K562 (cell line): ENCODE measurements at regions not wholly inside any gene's neighbourhood (a gene's known extent, or its start where the extent isn't known, plus 50 kb on each side); places are given as distances from the start of the nearest gene placed in this dataset.

Experiments used
- ATAC-seq: fragments of 200-7000 bp; cut with Tn5 transposase; 3 replicates; pipeline ENCODE4 v1.9.1; 2020; ENCODE audit warnings: moderate library complexity
- BruUV-seq: library from RNA; stranded (reverse); fragments of 400-500 nt; replicated peaks from 2 replicates; lab custom pipeline; 2021; lab: Mats Ljungman, UMichigan
- CTCF ChIA-PET: fragments of 300-600 bp; formaldehyde crosslinking; extraction: SDS; loops from one replicate; lab custom pipeline; 2021; ENCODE audit warnings: low intra/inter-chr PET ratio; lab: Yijun Ruan, JAX
- POLR2A ChIA-PET: fragments of 300-600, 350-650 bp; sonication (Branson Sonifier 250); formaldehyde crosslinking; extraction: SDS; loops from one replicate; lab custom pipeline; 2021; ENCODE audit warnings: antibody characterized with exemption, inconsistent platforms; lab: Yijun Ruan, JAX
- DNase-seq, 4 experiments: peaks; one replicate each; pipeline versions ENCODE4 v3.0.0 to v3.0.0-alpha.2; 2011 to 2018; ENCODE audit warnings: low spot score in 3 of 4, mixed read lengths in 3 of 4; ENCODE audit errors: extremely low read depth in 1 of 4
- FAIRE-seq: peaks from 2 replicates; lab custom pipeline; 2011; peaks lifted over from hg19 to GRCh38; lab: Jason Lieb, UNC
- H2AFZ ChIP-seq: 2 replicates; pipeline ENCODE4 v1.6.0; 2011; ENCODE audit warnings: low read depth, low read length, control low read depth, inconsistent platforms
- H3K27ac ChIP-seq: fragments of 200-600 bp; 3 replicates; pipeline ENCODE4 v1.8.0; 2011; ENCODE audit warnings: low read depth, mild to moderate bottlenecking, control low read depth, inconsistent platforms, low read length, moderate library complexity, mixed read lengths; ENCODE audit errors: extremely low read depth
- H3K27me3 ChIP-seq, 2 experiments: fragments of 300-600 bp in 1 of 2; 2 replicates in 1 of 2; 3 replicates in 1 of 2; pipeline versions ENCODE4 v1.6.0 to v1.8.0; 2011; ENCODE audit warnings: inconsistent platforms in 2 of 2, low read length in 2 of 2, mild to moderate bottlenecking in 1 of 2, mixed read lengths in 1 of 2, moderate library complexity in 1 of 2; ENCODE audit not compliant: control insufficient read depth in 2 of 2, insufficient read depth in 2 of 2
- H3K36me3 ChIP-seq: fragments of 300-600 bp; 3 replicates; pipeline ENCODE4 v1.8.0; 2011; ENCODE audit warnings: mild to moderate bottlenecking, low read length, inconsistent platforms; ENCODE audit not compliant: control insufficient read depth, insufficient read depth
- H3K4me1 ChIP-seq, 2 experiments: fragments of 200-600 bp in 1 of 2; replicated peaks in 1 of 2; 2 replicates in 1 of 2; 3 replicates in 1 of 2; pipeline versions ENCODE4 v1.5.1 to v1.8.0; 2011; ENCODE audit warnings: inconsistent platforms in 2 of 2, low read length in 2 of 2, mild to moderate bottlenecking in 1 of 2, mixed read lengths in 1 of 2, moderate library complexity in 1 of 2; ENCODE audit not compliant: control insufficient read depth in 2 of 2, insufficient read depth in 2 of 2
- H3K4me2 ChIP-seq: 2 replicates; pipeline ENCODE4 v1.6.1; 2011; ENCODE audit warnings: low read length, control low read depth, inconsistent platforms, mixed read lengths; ENCODE audit not compliant: insufficient read depth
- H3K4me3 ChIP-seq: fragments of 200-600 bp; sonication (generic), shearing (Covaris generic); 2 replicates; pipeline ENCODE4 v1.5.1; 2016; ENCODE audit warnings: control low read depth, inconsistent platforms
- H3K79me2 ChIP-seq: fragments of 200-600 bp; 3 replicates; pipeline ENCODE4 v1.8.0; 2011; ENCODE audit warnings: low read length, inconsistent platforms; ENCODE audit not compliant: control insufficient read depth, insufficient read depth
- H3K9ac ChIP-seq, 2 experiments: 2 replicates each; pipeline versions ENCODE4 v1.6.0 to v1.6.1; 2011; ENCODE audit warnings: low read depth in 2 of 2, low read length in 2 of 2, control low read depth in 1 of 2, inconsistent platforms in 1 of 2, mild to moderate bottlenecking in 1 of 2, mixed read lengths in 1 of 2; ENCODE audit not compliant: insufficient read depth in 1 of 2
- H3K9me1 ChIP-seq: one replicate; pipeline ENCODE4 v1.6.0; 2011; ENCODE audit warnings: inconsistent platforms, mild to moderate bottlenecking, low read length, moderate library complexity; ENCODE audit not compliant: control insufficient read depth, insufficient read depth
- H3K9me3 ChIP-seq: replicated peaks from 2 replicates; pipeline ENCODE4 v1.5.1; 2011; ENCODE audit warnings: low read depth, low read length, inconsistent platforms; ENCODE audit not compliant: control insufficient read depth, insufficient read depth
- H4K20me1 ChIP-seq: replicated peaks from 2 replicates; pipeline ENCODE4 v1.6.1; 2011; ENCODE audit warnings: low read length, inconsistent platforms, mixed read lengths; ENCODE audit not compliant: control insufficient read depth, insufficient read depth
- GABPA ChIP-seq: fragments of 200-800 bp; sonication (Bioruptor generic); conservative IDR thresholded peaks from 2 replicates; pipeline ENCODE4 v1.6.1; 2016; ENCODE audit warnings: low read depth, missing genetic modification characterization, missing compliant biosample characterization
- KAT8 ChIP-seq: fragments of 450-650 bp; IDR thresholded peaks from 2 replicates; pipeline ENCODE4 v1.6.1; 2016; ENCODE audit warnings: low read depth, mild to moderate bottlenecking
- MEF2D ChIP-seq: conservative IDR thresholded peaks from 2 replicates; pipeline ENCODE4 v1.6.1; 2016; ENCODE audit warnings: low read depth, missing genetic modification characterization, missing compliant biosample characterization
- POLR2A ChIP-seq: fragments of 450-650 bp; conservative IDR thresholded peaks from 2 replicates; pipeline ENCODE4 v1.6.1; 2016
- POLR3G ChIP-seq: IDR thresholded peaks from 2 replicates; pipeline ENCODE4 v1.6.1; 2011; ENCODE audit not compliant: insufficient read length, insufficient replicate concordance; ENCODE audit errors: extremely low read depth
- SAFB2 ChIP-seq: fragments of 200-400 bp; formaldehyde crosslinking; IDR thresholded peaks from 2 replicates; pipeline ENCODE4 v1.6.1; 2018; ENCODE audit warnings: borderline replicate concordance, low read length, low read depth, moderate library complexity; ENCODE audit not compliant: severe bottlenecking
- TAF7 ChIP-seq: fragments of 450-650 bp; IDR thresholded peaks from 2 replicates; pipeline ENCODE4 v1.6.1; 2016; ENCODE audit warnings: missing genetic modification characterization, missing compliant biosample characterization
- XRCC3 ChIP-seq: fragments of 450-650 bp; IDR thresholded peaks from 2 replicates; pipeline ENCODE4 v1.6.1; 2017; ENCODE audit warnings: mild to moderate bottlenecking, moderate library complexity
- ZNF121 ChIP-seq: sonication (generic); formaldehyde crosslinking; conservative IDR thresholded peaks from 2 replicates; pipeline ENCODE4 v1.8.0; 2022; ENCODE audit warnings: missing genetic modification reagents
- ZNF551 ChIP-seq: fragments of 250-450 bp; sonication (Bioruptor Pico); IDR thresholded peaks from 2 replicates; pipeline ENCODE4 v1.5.0; 2021; ENCODE audit warnings: mild to moderate bottlenecking, moderate library complexity
- ZNF699 ChIP-seq: fragments of 250-450 bp; sonication (Bioruptor Pico); IDR thresholded peaks from 2 replicates; pipeline ENCODE4 v1.8.0; 2021; ENCODE audit warnings: mild to moderate bottlenecking, moderate library complexity; ENCODE audit not compliant: insufficient replicate concordance
- WGBS: fragments of 100-300 bp; shearing (Covaris generic); methylation state at CpG from one replicate; pipeline ENCODE4 v1.1.6; 2016; ENCODE audit warnings: low coverage, mixed read lengths; ENCODE audit not compliant: insufficient coverage; ENCODE audit errors: missing lambda C conversion rate; 5-methylcytosine and 5-hydroxymethylcytosine counted together
- in situ Hi-C: fragments of 300-500 bp; cut with MboI; formaldehyde crosslinking; loops from 4 replicates; pipeline ENCODE4 v1.15.0; 2018; ENCODE audit warnings: inconsistent platforms, mixed read lengths
- intact Hi-C: fragments of 100-400 bp; cut with micrococcal nuclease; formaldehyde crosslinking; loops from 2 replicates; pipeline ENCODE4 v1.14.2; 2022
- TF ChIP-seq, protein P1 (sequence below): fragments of 450-650 bp; IDR thresholded peaks from 2 replicates; pipeline ENCODE4 v1.6.1; 2016; ENCODE audit warnings: low read depth, mild to moderate bottlenecking, moderate library complexity

DNA sequence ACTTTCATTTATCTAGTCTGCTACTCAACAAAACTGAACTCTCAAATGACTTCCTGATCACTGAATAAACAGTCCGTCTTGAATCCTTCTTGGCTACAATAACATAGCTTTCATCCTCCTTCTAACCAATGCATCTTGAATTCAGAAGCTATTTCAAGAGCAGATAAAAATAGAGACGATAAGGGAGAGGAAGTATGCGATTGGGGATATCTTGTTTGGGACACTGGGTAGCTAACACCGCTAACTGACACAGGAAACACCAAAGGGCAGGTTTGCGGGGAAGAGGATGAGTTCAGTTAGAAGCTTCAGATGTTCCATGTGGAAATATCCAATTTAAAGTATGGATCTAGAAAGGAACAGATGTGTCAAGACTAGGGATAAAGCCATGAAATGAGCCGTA lies 102.5 kb downstream of the SLC41A2 start:
- peaks cover 2 to 4% of the 10 kb centered on the region in 2 experiments; a peak in 3 of 5 replicates for H3K4me1 ChIP-seq
- FAIRE-seq (no peak), DNase-seq (peak in 1 of 4 experiments; percentile 8), ATAC-seq (no peak)
- H3K27me3 ChIP-seq, result peaks cover 7% of the 10 kb centered on the region in 2 experiments; a peak in 3 of 5 replicates
- no peaks in the 10 kb centered on the region for H3K9me1 ChIP-seq
- H3K27ac ChIP-seq, result no peak overlapping the region
- no peak overlapping the region for H2AFZ ChIP-seq
- 2% methylated on average over 6 of the region's 6 CpGs for WGBS
- in situ Hi-C loops, result no loop called here
- intact Hi-C loops, result no loop called here
- no peak overlapping the region for H3K4me3 ChIP-seq
- ChIA-PET CTCF (no interaction called here), POLR2A (interaction anchor here (0.6 to 0.7 kb wide), 3 partner anchors 57 to 603 kb away, joined by 3 read pairs; no protein-coding TSS in a partner anchor)
- TF ChIP-seq TAF7 (tag) (no peak), ZNF551 (CRISPR knock-in tag) (no peak), MEF2D (tag) (peak; percentile 55; the same call in 1 of the 2 replicates), GABPA (tag) (0 out of 2 replicates have a peak, but pooled peaks have one; percentile 24), ZNF121 (CRISPR knock-in tag) (no peak)
- no TSS peak for BruUV-seq
- H3K79me2 ChIP-seq, result no peaks in the 10 kb centered on the region
- no peaks in the 10 kb centered on the region for H4K20me1 ChIP-seq
- no peak overlapping the region for H3K4me2 ChIP-seq
- H3K9me3 ChIP-seq, result no peaks in the 10 kb centered on the region
- H3K9ac ChIP-seq, result no peak overlapping the region
- H3K36me3 ChIP-seq, result no peaks in the 10 kb centered on the region

DNA sequence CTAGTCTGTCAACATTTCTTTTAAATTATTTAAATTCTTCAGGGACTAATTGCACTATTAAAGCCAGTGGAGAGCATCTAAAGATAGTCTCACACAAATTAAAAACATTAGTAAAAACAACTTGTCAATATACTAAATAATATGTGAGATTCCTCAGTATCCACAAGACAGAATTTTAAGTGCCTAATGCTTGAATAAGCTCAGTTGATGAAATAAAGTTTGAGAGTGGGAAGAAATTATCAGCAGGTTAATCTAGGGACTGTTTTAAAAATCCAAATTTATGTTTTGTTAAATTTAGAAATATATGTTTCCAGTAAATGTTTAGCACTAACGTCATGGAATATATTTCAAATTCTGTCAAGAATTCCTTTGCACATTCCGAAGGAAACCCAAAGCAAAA lies 105.2 kb downstream of the SLC41A2 start:
- ATAC-seq (no peak), DNase-seq (no peak), FAIRE-seq (no peak)
- Histone ChIP-seq H3K4me1 (peaks cover 2 to 4% of the 10 kb centered on the region in 2 experiments; a peak in 3 of 5 replicates), H3K9me1 (no peaks in the 10 kb centered on the region), H3K79me2 (no peaks in the 10 kb centered on the region), H3K4me3 (no peak overlapping the region), H3K4me2 (no peak overlapping the region), H4K20me1 (no peaks in the 10 kb centered on the region), H3K36me3 (no peaks in the 10 kb centered on the region), H3K9ac (no peak overlapping the region), H3K27me3 (peaks cover 7% of the 10 kb centered on the region in 2 experiments; a peak in 3 of 5 replicates), H3K27ac (no peak overlapping the region), H2AFZ (no peak overlapping the region), H3K9me3 (no peaks in the 10 kb centered on the region)
- TF ChIP-seq XRCC3 (no peak), SAFB2 (no peak), ZNF699 (CRISPR knock-in tag) (no peak), POLR3G (no peak), KAT8 (no peak), POLR2A (no peak)
- TF ChIP-seq, protein P1, sequence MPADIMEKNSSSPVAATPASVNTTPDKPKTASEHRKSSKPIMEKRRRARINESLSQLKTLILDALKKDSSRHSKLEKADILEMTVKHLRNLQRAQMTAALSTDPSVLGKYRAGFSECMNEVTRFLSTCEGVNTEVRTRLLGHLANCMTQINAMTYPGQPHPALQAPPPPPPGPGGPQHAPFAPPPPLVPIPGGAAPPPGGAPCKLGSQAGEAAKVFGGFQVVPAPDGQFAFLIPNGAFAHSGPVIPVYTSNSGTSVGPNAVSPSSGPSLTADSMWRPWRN, result no peak
- 3% methylated on average over 2 of the region's 2 CpGs for WGBS
- ChIA-PET POLR2A (no interaction called here), CTCF (no interaction called here)
- in situ Hi-C loops (no loop called here), intact Hi-C loops (no loop called here)
- BruUV-seq, result no TSS peak
